ENCODE measurements at regions not wholly inside any gene's neighbourhood (a gene's known extent, or its start where the extent isn't known, plus 50 kb on each side); places are given as distances from the start of the nearest gene placed in this dataset.

DNA sequence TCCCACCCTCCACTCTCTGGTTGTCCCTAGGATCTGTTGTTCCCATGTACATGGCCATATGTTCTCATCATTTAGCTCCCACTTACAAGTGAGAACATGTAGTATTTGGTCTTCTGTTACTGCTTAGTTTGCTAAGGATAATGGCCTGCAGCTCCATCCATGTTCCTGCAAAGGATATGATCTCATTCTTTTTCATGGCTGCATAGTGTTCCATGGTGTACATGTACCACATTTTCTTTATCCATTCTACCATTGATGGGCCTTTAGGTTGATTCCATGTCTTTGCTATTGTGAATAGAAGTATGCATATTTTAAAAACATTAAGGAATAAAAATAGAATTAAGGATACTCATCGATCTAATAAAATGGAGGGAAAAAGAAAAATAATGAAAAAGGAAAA lies 278.4 kb downstream of the MBNL1 start:
- Histone ChIP-seq H3K14ac (ENCODE audit: insufficient read depth, low read length) (no peak overlapping the region), H3K9ac (ENCODE audit: extremely low read depth, insufficient read length, low read length) (no peak overlapping the region), H2AFZ (ENCODE audit: low read length) (no peak overlapping the region), H3K4me1 (ENCODE audit: insufficient read depth, low read length) (no peaks in the 10 kb centered on the region), H3K23ac (ENCODE audit: insufficient read length, low read depth, low read length) (no peak overlapping the region), H3K27me3 (ENCODE audit: insufficient read depth, low read length) (no peaks in the 10 kb centered on the region), H3K9me3 (ENCODE audit: control insufficient read depth, low read depth, low read length) (no peaks in the 10 kb centered on the region), H3T11ph (ENCODE audit: low read length) (no peak overlapping the region), H3K79me1 (ENCODE audit: insufficient read depth, low read depth, low read length, poor library complexity, severe bottlenecking) (no peaks in the 10 kb centered on the region), H3K79me2 (ENCODE audit: insufficient read depth, low read length) (no peaks in the 10 kb centered on the region), H2BK20ac (ENCODE audit: low read depth, low read length, poor library complexity, severe bottlenecking) (no peak overlapping the region), H3K56ac (ENCODE audit: insufficient read length, low read depth, low read length) (no peak overlapping the region), H3K4me2 (ENCODE audit: insufficient read depth, insufficient read length, low read length) (no peak overlapping the region), H2BK5ac (ENCODE audit: insufficient read length, low read length) (no peak overlapping the region), H4K5ac (ENCODE audit: insufficient read length, low read depth, low read length) (no peak overlapping the region), H4K8ac (replicated peaks; ENCODE audit: insufficient read length, low read depth, low read length) (no peak overlapping the region), H2AK5ac (ENCODE audit: insufficient read length, low read length) (no peak overlapping the region), H3K18ac (ENCODE audit: insufficient read length, low read depth, low read length) (no peak overlapping the region), H2BK12ac (ENCODE audit: insufficient read length, low read depth, low read length) (no peak overlapping the region), H3K23me2 (ENCODE audit: insufficient read length, low read depth, low read length, poor library complexity, severe bottlenecking) (no peaks in the 10 kb centered on the region), H3K4ac (ENCODE audit: low read depth, low read length) (no peak overlapping the region), H4K91ac (ENCODE audit: insufficient read length, low read depth, low read length) (no peak overlapping the region), H4K20me1 (ENCODE audit: control insufficient read depth, insufficient read depth, insufficient read length) (no peaks in the 10 kb centered on the region), H2BK15ac (ENCODE audit: low read depth, low read length) (no peak overlapping the region), H3K27ac (ENCODE audit: insufficient read length, low read depth, low read length) (no peak overlapping the region), H2BK120ac (ENCODE audit: low read depth, low read length, poor library complexity, severe bottlenecking) (no peak overlapping the region)
- Mint-ChIP-seq H3K27me3 (ENCODE audit: low read depth) (no peaks in the 10 kb centered on the region), H3K9me3 (no peaks in the 10 kb centered on the region), H3K4me1 (no peaks in the 10 kb centered on the region), H3K4me3 (no peak overlapping the region), H3K36me3 (ENCODE audit: insufficient read depth in 1 of 3, low read depth in 3 of 3) (no peaks in the 10 kb centered on the region), H3K27ac (no peak overlapping the region)
- TF ChIP-seq, protein P1, sequence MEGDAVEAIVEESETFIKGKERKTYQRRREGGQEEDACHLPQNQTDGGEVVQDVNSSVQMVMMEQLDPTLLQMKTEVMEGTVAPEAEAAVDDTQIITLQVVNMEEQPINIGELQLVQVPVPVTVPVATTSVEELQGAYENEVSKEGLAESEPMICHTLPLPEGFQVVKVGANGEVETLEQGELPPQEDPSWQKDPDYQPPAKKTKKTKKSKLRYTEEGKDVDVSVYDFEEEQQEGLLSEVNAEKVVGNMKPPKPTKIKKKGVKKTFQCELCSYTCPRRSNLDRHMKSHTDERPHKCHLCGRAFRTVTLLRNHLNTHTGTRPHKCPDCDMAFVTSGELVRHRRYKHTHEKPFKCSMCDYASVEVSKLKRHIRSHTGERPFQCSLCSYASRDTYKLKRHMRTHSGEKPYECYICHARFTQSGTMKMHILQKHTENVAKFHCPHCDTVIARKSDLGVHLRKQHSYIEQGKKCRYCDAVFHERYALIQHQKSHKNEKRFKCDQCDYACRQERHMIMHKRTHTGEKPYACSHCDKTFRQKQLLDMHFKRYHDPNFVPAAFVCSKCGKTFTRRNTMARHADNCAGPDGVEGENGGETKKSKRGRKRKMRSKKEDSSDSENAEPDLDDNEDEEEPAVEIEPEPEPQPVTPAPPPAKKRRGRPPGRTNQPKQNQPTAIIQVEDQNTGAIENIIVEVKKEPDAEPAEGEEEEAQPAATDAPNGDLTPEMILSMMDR (conservative IDR thresholded peaks at IDR 0.05) = no peak
- WGBS (ENCODE audit: extremely low coverage, insufficient read length, low lambda C conversion rate) = no CpG with 5 or more reads among the region's 1 CpG
- no peak for DNase-seq

Data from H9 (cell line).